ENCODE measurements at regions not wholly inside any gene's neighbourhood (a gene's known extent, or its start where the extent isn't known, plus 50 kb on each side); places are given as distances from the start of the nearest gene placed in this dataset.

- TF ChIP-seq CTCF (IDR thresholded peaks at IDR 0.05; ENCODE audit: insufficient read depth, low read length, poor library complexity, severe bottlenecking) (no peak), EZH2phosphoT487 (conservative IDR thresholded peaks at IDR 0.05; ENCODE audit: low read length) (no peak)
These were observed 906.2 kb downstream of the BRD1 start for GRCh38 chr22:48921411-48921903.
